ENCODE measurements at regions not wholly inside any gene's neighbourhood (a gene's known extent, or its start where the extent isn't known, plus 50 kb on each side); places are given as distances from the start of the nearest gene placed in this dataset.

DNA sequence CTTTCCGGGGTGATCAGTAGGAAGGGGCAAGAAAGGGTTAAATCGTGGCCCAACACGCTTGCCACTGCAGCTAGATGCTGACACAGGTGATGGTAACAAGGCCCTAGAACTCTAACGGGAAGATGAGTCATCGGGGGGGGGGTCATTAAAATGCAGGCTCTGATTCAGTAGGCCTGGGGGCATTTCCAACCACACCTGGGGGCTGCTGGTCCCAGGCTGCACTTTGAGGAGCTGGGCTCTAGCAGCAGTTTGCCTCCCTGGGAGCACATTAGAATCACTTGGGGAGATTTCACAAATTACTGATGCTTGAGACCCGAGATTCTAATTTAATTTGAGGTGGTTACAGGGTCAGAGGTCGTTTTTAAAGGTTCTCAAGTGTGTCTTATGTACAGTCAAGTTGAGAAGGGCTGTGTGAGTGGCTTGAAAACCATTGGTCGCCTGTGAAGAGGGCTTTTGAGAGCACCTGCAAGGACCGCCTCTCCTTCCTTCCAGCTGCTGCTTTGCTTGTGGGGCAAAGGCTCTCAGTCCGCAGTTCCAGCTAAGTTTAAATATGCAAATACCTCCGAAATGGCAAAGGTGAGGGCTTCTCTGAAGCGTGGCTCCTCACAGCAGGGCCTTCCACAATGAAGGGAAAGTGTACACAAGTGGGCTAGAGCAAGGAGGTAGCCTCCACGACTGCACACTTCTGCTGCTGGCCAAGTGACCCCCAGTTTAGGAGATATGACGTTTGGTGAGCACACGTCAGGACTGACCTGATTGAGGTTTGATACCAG is 84.2 kb upstream of the KCNK12 start:
- CTCF ChIA-PET: no interaction called here
- Histone ChIP-seq H3K4me1 (ENCODE audit: control insufficient read depth in 1 of 2, extremely low read depth in 1 of 2, insufficient read depth in 2 of 2, low read length in 2 of 2) (no peaks in the 10 kb centered on the region), H3K27me3 (replicated peaks in 1 of 2; ENCODE audit: control insufficient read depth in 2 of 2, extremely low read depth in 1 of 2, insufficient read depth in 2 of 2, low read length in 1 of 2) (peaks cover 0 to 3% of the 10 kb centered on the region in 2 experiments), H3K27ac (ENCODE audit: low read length) (no peak overlapping the region), H3K9me3 (no peaks in the 10 kb centered on the region), H3K36me3 (ENCODE audit: control insufficient read depth in 2 of 2, extremely low read depth in 1 of 2, insufficient read depth in 1 of 2, low read length in 1 of 2) (no peaks in the 10 kb centered on the region), H3K4me3 (ENCODE audit: control insufficient read depth in 1 of 2, extremely low read depth in 1 of 2, low read length in 1 of 2) (no peak overlapping the region)
- DNase-seq (no peak), ATAC-seq (replicated peaks in 1 of 4) (no peak)
- H3K4me3 Mint-ChIP-seq: no peak overlapping the region
- peaks cover 0 to 6% of the 10 kb centered on the region in 2 donors for H3K27me3 Mint-ChIP-seq
- POLR2A ChIA-PET: no interaction called here
- 74% methylated on average over 13 of the region's 15 CpGs for WGBS (ENCODE audit: insufficient coverage)
- no peak overlapping the region for H3K27ac Mint-ChIP-seq
- H3K4me1 Mint-ChIP-seq: no peaks in the 10 kb centered on the region
- H3K9me3 Mint-ChIP-seq: no peaks in the 10 kb centered on the region
- no peaks in the 10 kb centered on the region for H3K36me3 Mint-ChIP-seq

DNA sequence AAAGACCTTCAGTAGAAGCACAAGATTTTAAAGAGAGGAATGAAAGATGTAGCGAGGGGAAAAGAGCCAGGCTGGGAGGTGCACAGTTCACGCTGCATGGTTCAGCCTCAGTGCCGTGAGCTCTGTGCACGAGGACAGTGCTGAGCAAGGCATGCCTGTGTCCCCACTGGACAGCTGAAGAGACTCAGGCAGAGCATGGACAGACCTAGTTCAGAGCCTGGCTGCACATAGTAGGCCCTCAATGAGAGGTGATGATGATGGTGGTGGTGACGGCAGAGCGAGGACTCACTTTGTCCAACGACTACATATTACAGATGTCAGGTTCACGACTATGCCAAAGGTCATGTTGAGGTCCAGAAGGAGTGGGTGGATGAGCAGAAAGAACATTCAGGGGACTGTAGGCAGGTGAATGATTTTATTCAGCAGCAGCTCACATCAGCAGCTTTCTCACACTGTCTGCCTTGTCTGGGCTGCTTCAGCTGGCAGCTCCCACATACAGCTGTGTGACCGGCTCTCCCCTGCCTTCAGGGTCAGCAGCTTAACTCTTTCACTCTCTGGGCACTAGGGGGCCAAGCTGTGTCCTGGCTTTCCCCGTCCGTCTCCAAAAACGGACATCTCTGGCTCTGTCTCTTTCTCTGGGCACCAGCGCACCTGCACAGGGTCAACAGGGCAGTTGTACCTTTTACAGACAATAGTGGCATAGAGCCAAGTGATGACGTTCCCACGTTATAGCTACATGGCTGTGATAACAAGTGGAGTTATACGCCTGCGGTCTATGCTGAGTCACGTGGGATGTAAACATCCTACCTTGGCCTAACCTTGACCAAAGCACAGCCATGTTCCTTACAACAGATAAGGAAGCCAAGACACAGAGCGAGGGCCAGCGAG is 83.4 kb upstream of the KCNK12 start:
- H3K4me3 Mint-ChIP-seq: no peak overlapping the region
- H3K27ac ChIP-seq (ENCODE audit: low read length): no peak overlapping the region
- peaks cover 0 to 6% of the 10 kb centered on the region in 2 donors for H3K27me3 Mint-ChIP-seq
- H3K27ac Mint-ChIP-seq: no peak overlapping the region
- DNase-seq: no peak
- 83% methylated on average over 16 of the region's 20 CpGs for WGBS (ENCODE audit: insufficient coverage)
- H3K36me3 ChIP-seq (ENCODE audit: control insufficient read depth in 2 of 2, extremely low read depth in 1 of 2, insufficient read depth in 1 of 2, low read length in 1 of 2): no peaks in the 10 kb centered on the region
- no peaks in the 10 kb centered on the region for H3K36me3 Mint-ChIP-seq
- CTCF ChIA-PET: no interaction called here
- H3K4me1 ChIP-seq (ENCODE audit: control insufficient read depth in 1 of 2, extremely low read depth in 1 of 2, insufficient read depth in 2 of 2, low read length in 2 of 2): no peaks in the 10 kb centered on the region
- peaks cover 0 to 6% of the 10 kb centered on the region in 2 experiments for H3K27me3 ChIP-seq (replicated peaks in 1 of 2; ENCODE audit: control insufficient read depth in 2 of 2, extremely low read depth in 1 of 2, insufficient read depth in 2 of 2, low read length in 1 of 2)
- no peak overlapping the region for H3K4me3 ChIP-seq (ENCODE audit: control insufficient read depth in 1 of 2, extremely low read depth in 1 of 2, low read length in 1 of 2)
- H3K9me3 Mint-ChIP-seq: no peaks in the 10 kb centered on the region
- no peak for ATAC-seq (replicated peaks in 1 of 4)
- POLR2A ChIA-PET: no interaction called here
- H3K9me3 ChIP-seq: no peaks in the 10 kb centered on the region
- no peaks in the 10 kb centered on the region for H3K4me1 Mint-ChIP-seq

DNA sequence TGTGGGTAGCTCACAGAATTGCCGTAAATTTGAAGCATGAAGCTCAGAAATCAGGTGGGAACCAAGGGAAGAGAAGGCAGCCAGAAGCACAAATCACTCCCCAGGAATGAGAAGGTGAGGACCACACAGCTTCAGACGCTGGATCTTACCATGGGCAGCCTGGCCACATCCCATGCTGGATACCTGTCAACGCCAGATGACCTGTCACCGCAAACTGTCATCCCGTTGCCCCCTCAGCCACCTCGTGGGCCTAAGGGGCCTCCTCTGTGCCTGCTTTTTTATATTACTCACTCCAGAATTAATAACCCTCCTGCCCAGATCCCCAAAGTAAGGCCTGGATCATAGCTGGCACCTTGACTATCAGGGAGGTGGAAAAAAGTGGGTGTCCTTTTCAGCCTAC is 82.3 kb upstream of the KCNK12 start:
- peaks cover 0 to 6% of the 10 kb centered on the region in 2 donors for H3K27me3 Mint-ChIP-seq
- Histone ChIP-seq H3K4me1 (ENCODE audit: control insufficient read depth in 1 of 2, extremely low read depth in 1 of 2, insufficient read depth in 2 of 2, low read length in 2 of 2) (no peaks in the 10 kb centered on the region), H3K27ac (ENCODE audit: low read length) (no peak overlapping the region), H3K27me3 (replicated peaks in 1 of 2; ENCODE audit: control insufficient read depth in 2 of 2, extremely low read depth in 1 of 2, insufficient read depth in 2 of 2, low read length in 1 of 2) (peaks cover 0 to 6% of the 10 kb centered on the region in 2 experiments), H3K9me3 (no peaks in the 10 kb centered on the region), H3K4me3 (ENCODE audit: control insufficient read depth in 1 of 2, extremely low read depth in 1 of 2, low read length in 1 of 2) (no peak overlapping the region), H3K36me3 (ENCODE audit: control insufficient read depth in 2 of 2, extremely low read depth in 1 of 2, insufficient read depth in 1 of 2, low read length in 1 of 2) (no peaks in the 10 kb centered on the region)
- H3K27ac Mint-ChIP-seq: no peak overlapping the region
- 86% methylated on average over 4 of the region's 6 CpGs for WGBS (ENCODE audit: insufficient coverage)
- no peaks in the 10 kb centered on the region for H3K9me3 Mint-ChIP-seq
- no peaks in the 10 kb centered on the region for H3K36me3 Mint-ChIP-seq
- ATAC-seq (replicated peaks in 1 of 4): no peak
- no peak overlapping the region for H3K4me3 Mint-ChIP-seq
- ChIA-PET POLR2A (no interaction called here), CTCF (interaction anchor here in 1 of 2 donors (0.5 kb wide), 1 partner anchor 15 kb away, joined by 3 read pairs; no protein-coding TSS in a partner anchor)
- no peaks in the 10 kb centered on the region for H3K4me1 Mint-ChIP-seq
- DNase-seq: no peak

DNA sequence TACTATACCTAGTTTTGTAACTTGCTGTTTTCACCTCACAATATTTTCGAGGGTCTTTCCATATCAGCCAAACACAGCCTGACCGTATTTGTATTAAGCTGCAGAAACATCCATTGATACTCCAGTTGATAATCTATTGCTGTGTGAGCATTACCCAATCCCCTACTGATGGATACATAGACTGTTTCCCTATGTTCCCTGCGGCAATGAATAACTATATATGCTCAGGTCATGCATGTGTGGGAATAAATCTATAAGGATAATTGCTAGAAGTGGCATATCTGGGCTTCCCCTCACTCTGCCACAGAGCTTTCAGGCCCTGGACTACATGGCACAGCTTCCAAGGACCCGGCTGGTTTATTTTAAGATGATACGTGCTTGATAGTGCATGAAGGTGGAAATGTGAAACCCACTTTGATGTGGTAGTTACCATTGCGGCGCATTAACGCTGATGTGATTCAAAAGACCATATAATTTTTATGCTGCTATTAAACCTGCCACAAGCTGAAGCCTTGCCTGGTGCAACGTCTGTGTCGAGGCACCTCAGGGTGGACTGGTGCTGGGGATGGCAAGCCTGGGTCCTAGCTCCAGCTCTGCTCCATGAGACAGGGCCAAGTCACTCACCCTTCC is 81.4 kb upstream of the KCNK12 start:
- H3K27me3 Mint-ChIP-seq: peaks cover 4 to 11% of the 10 kb centered on the region in 2 donors
- Histone ChIP-seq H3K4me3 (ENCODE audit: control insufficient read depth in 1 of 2, extremely low read depth in 1 of 2, low read length in 1 of 2) (no peak overlapping the region), H3K4me1 (ENCODE audit: control insufficient read depth in 1 of 2, extremely low read depth in 1 of 2, insufficient read depth in 2 of 2, low read length in 2 of 2) (no peaks in the 10 kb centered on the region), H3K27me3 (replicated peaks in 1 of 2; ENCODE audit: control insufficient read depth in 2 of 2, extremely low read depth in 1 of 2, insufficient read depth in 2 of 2, low read length in 1 of 2) (peaks cover 0 to 6% of the 10 kb centered on the region in 2 experiments), H3K27ac (ENCODE audit: low read length) (no peak overlapping the region), H3K9me3 (no peaks in the 10 kb centered on the region), H3K36me3 (ENCODE audit: control insufficient read depth in 2 of 2, extremely low read depth in 1 of 2, insufficient read depth in 1 of 2, low read length in 1 of 2) (no peaks in the 10 kb centered on the region)
- CTCF ChIA-PET: no interaction called here
- H3K9me3 Mint-ChIP-seq: no peaks in the 10 kb centered on the region
- 60% methylated on average over 8 of the region's 10 CpGs for WGBS (ENCODE audit: insufficient coverage)
- DNase-seq: no peak
- POLR2A ChIA-PET: no interaction called here
- no peak overlapping the region for H3K4me3 Mint-ChIP-seq
- no peaks in the 10 kb centered on the region for H3K36me3 Mint-ChIP-seq
- H3K4me1 Mint-ChIP-seq: no peaks in the 10 kb centered on the region
- ATAC-seq (replicated peaks in 1 of 4): no peak
- no peak overlapping the region for H3K27ac Mint-ChIP-seq

DNA sequence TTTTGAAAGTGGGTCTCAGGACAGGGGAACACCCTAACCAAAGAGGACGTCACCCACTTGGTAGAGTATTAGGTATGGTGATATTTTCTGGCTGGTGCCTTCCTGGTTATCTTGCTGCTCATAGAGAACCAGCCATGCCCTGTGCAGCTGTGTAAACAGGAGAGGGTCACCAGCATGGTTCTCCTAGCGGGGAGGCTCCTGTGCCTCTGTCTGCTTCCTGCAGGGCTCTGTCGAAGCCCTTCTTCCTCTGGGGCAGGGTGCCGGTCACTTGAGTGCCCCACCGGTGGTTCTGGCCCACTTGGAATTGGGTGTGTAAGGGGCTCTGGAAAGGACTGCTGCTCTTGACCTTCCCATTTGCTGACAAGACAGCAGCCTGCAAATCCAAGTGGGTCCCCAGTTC is 80.5 kb upstream of the KCNK12 start:
- ATAC-seq (replicated peaks in 1 of 4): no peak
- no peaks in the 10 kb centered on the region for H3K36me3 Mint-ChIP-seq
- DNase-seq: no peak
- no peak overlapping the region for H3K4me3 Mint-ChIP-seq
- H3K27me3 ChIP-seq (replicated peaks in 1 of 2; ENCODE audit: control insufficient read depth in 2 of 2, extremely low read depth in 1 of 2, insufficient read depth in 2 of 2, low read length in 1 of 2): peaks cover 0 to 6% of the 10 kb centered on the region in 2 experiments
- H3K9me3 Mint-ChIP-seq: no peaks in the 10 kb centered on the region
- H3K4me1 Mint-ChIP-seq: no peaks in the 10 kb centered on the region
- peaks cover 4 to 11% of the 10 kb centered on the region in 2 donors for H3K27me3 Mint-ChIP-seq
- 86% methylated on average over 4 of the region's 5 CpGs for WGBS (ENCODE audit: insufficient coverage)
- ChIA-PET POLR2A (no interaction called here), CTCF (no interaction called here)
- H3K4me3 ChIP-seq (ENCODE audit: control insufficient read depth in 1 of 2, extremely low read depth in 1 of 2, low read length in 1 of 2): no peak overlapping the region
- H3K36me3 ChIP-seq (ENCODE audit: control insufficient read depth in 2 of 2, extremely low read depth in 1 of 2, insufficient read depth in 1 of 2, low read length in 1 of 2): no peaks in the 10 kb centered on the region
- no peak overlapping the region for H3K27ac ChIP-seq (ENCODE audit: low read length)
- H3K4me1 ChIP-seq (ENCODE audit: control insufficient read depth in 1 of 2, extremely low read depth in 1 of 2, insufficient read depth in 2 of 2, low read length in 2 of 2): no peaks in the 10 kb centered on the region
- H3K9me3 ChIP-seq: no peaks in the 10 kb centered on the region
- no peak overlapping the region for H3K27ac Mint-ChIP-seq

DNA sequence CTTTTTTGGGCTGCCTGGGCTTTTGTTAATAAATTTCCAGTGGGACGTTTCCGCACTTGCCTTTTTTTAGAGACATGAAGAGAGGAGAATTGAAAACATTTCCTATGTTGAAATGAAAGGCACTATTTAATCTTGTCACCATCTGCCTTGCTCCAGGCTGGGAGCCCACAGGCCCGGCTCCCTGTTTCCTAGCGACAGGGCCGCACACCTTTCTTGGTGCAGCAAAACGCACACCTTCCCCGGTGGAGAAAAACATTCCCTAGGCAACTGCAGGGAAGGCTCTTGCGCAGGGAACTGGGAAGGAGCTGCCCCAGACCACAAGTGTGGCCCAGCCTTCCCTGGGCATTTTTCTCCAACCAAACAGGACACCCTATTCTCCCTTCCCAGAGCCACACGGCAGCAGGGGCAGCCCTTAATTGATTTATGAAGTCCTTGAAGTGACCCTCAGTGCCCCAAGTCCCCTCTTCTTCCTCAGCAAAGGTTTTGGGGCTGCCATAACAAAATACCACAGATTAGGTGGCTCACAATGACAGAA is 79.3 kb upstream of the KCNK12 start:
- DNase-seq (no peak), ATAC-seq (replicated peaks in 1 of 4) (no peak)
- H3K27me3 Mint-ChIP-seq: peaks cover 4 to 11% of the 10 kb centered on the region in 2 donors
- Histone ChIP-seq H3K27ac (ENCODE audit: low read length) (no peak overlapping the region), H3K36me3 (ENCODE audit: control insufficient read depth in 2 of 2, extremely low read depth in 1 of 2, insufficient read depth in 1 of 2, low read length in 1 of 2) (no peaks in the 10 kb centered on the region), H3K9me3 (no peaks in the 10 kb centered on the region), H3K4me3 (ENCODE audit: control insufficient read depth in 1 of 2, extremely low read depth in 1 of 2, low read length in 1 of 2) (no peak overlapping the region), H3K27me3 (replicated peaks in 1 of 2; ENCODE audit: control insufficient read depth in 2 of 2, extremely low read depth in 1 of 2, insufficient read depth in 2 of 2, low read length in 1 of 2) (peaks cover 0 to 9% of the 10 kb centered on the region in 2 experiments), H3K4me1 (ENCODE audit: control insufficient read depth in 1 of 2, extremely low read depth in 1 of 2, insufficient read depth in 2 of 2, low read length in 2 of 2) (no peaks in the 10 kb centered on the region)
- no peak overlapping the region for H3K27ac Mint-ChIP-seq
- ChIA-PET POLR2A (no interaction called here), CTCF (interaction anchor here in 1 of 2 donors (0.6 kb wide), 1 partner anchor 541 kb away, joined by 3 read pairs; no protein-coding TSS in a partner anchor)
- H3K4me3 Mint-ChIP-seq: no peak overlapping the region
- no peaks in the 10 kb centered on the region for H3K4me1 Mint-ChIP-seq
- WGBS (ENCODE audit: insufficient coverage): 87% methylated on average over 7 of the region's 9 CpGs
- H3K9me3 Mint-ChIP-seq: no peaks in the 10 kb centered on the region
- no peaks in the 10 kb centered on the region for H3K36me3 Mint-ChIP-seq

Data from T-cell (primary cell).